Trophoblast cell (in vitro differentiated cells and primary cell): ENCODE measurements at regions not wholly inside any gene's neighbourhood (a gene's known extent, or its start where the extent isn't known, plus 50 kb on each side); places are given as distances from the start of the nearest gene placed in this dataset.

Experiments used
- DNase-seq, 2 donors: peaks; one replicate each; pipeline ENCODE4 v3.0.0-alpha.2; 2016
- H2AFZ ChIP-seq: 2 replicates; pipeline ENCODE4 v1.6.1; 2013; ENCODE audit warnings: low read length, moderate library complexity, mild to moderate bottlenecking; ENCODE audit not compliant: insufficient read depth, poor library complexity
- H2AK5ac ChIP-seq: 2 replicates; pipeline ENCODE4 v1.6.1; 2013; ENCODE audit warnings: mild to moderate bottlenecking, low read length
- H2BK120ac ChIP-seq: 2 replicates; pipeline ENCODE4 v1.6.1; 2013; ENCODE audit warnings: low read length, mild to moderate bottlenecking, moderate library complexity; ENCODE audit not compliant: insufficient read depth, poor library complexity
- H2BK12ac ChIP-seq: 2 replicates; pipeline ENCODE4 v1.6.1; 2013; ENCODE audit warnings: mild to moderate bottlenecking, low read length, moderate library complexity
- H2BK5ac ChIP-seq: 2 replicates; pipeline ENCODE4 v1.6.1; 2013; ENCODE audit warnings: low read length, low read depth, moderate library complexity, mild to moderate bottlenecking; ENCODE audit not compliant: poor library complexity
- H3K14ac ChIP-seq: 2 replicates; pipeline ENCODE4 v1.6.1; 2013; ENCODE audit warnings: mild to moderate bottlenecking, low read length
- H3K18ac ChIP-seq: 2 replicates; pipeline ENCODE4 v1.6.1; 2013; ENCODE audit warnings: mild to moderate bottlenecking, low read length
- H3K23ac ChIP-seq: 2 replicates; pipeline ENCODE4 v1.6.1; 2013; ENCODE audit warnings: low read length
- H3K27ac ChIP-seq: 2 replicates; pipeline ENCODE4 v1.5.1; 2013; ENCODE audit warnings: low read depth, mild to moderate bottlenecking, inconsistent platforms, low read length, moderate library complexity
- H3K27me3 ChIP-seq: 2 replicates; pipeline ENCODE4 v1.6.1; 2013; ENCODE audit warnings: inconsistent platforms, mild to moderate bottlenecking, low read length, moderate library complexity; ENCODE audit not compliant: insufficient read depth
- H3K36me3 ChIP-seq, 2 experiments: 1 replicate in 1 of 2; 2 replicates in 1 of 2; pipeline ENCODE4 v1.6.1; 2013; ENCODE audit warnings: low read length in 2 of 2, mild to moderate bottlenecking in 2 of 2, moderate library complexity in 1 of 2; ENCODE audit not compliant: insufficient read depth in 2 of 2, control insufficient read depth in 1 of 2
- H3K4ac ChIP-seq: 2 replicates; pipeline ENCODE4 v1.6.1; 2013; ENCODE audit warnings: low read depth, mild to moderate bottlenecking, low read length, moderate library complexity
- H3K4me1 ChIP-seq, 2 experiments: 1 replicate in 1 of 2; 2 replicates in 1 of 2; pipeline ENCODE4 v1.6.1; 2013; ENCODE audit warnings: low read length in 2 of 2, mild to moderate bottlenecking in 2 of 2, moderate library complexity in 1 of 2; ENCODE audit not compliant: insufficient read depth in 2 of 2, control insufficient read depth in 1 of 2
- H3K4me2 ChIP-seq: 2 replicates; pipeline ENCODE4 v1.6.1; 2013; ENCODE audit warnings: inconsistent platforms, mild to moderate bottlenecking, low read length, moderate library complexity
- H3K4me3 ChIP-seq: 2 replicates; pipeline ENCODE4 v1.5.1; 2013; ENCODE audit warnings: mild to moderate bottlenecking, low read depth, low read length, inconsistent platforms
- H3K79me1 ChIP-seq: one replicate; pipeline ENCODE4 v1.6.1; 2013; ENCODE audit warnings: low read length
- H3K79me2 ChIP-seq: 2 replicates; pipeline ENCODE4 v1.6.1; 2013; ENCODE audit warnings: low read length, mild to moderate bottlenecking; ENCODE audit not compliant: control insufficient read depth, insufficient read depth, poor library complexity
- H3K9ac ChIP-seq: 2 replicates; pipeline ENCODE4 v1.6.1; 2013; ENCODE audit warnings: mild to moderate bottlenecking, low read length
- H3K9me3 ChIP-seq: 2 replicates; pipeline ENCODE4 v1.6.1; 2013; ENCODE audit warnings: low read depth, mild to moderate bottlenecking, control low read depth, inconsistent platforms, low read length; ENCODE audit not compliant: insufficient read depth
- H4K12ac ChIP-seq: 2 replicates; pipeline ENCODE4 v1.6.1; 2013; ENCODE audit warnings: low read depth, mild to moderate bottlenecking, low read length, moderate library complexity
- H4K8ac ChIP-seq: 2 replicates; pipeline ENCODE4 v1.6.1; 2013; ENCODE audit warnings: low read depth, mild to moderate bottlenecking, low read length, moderate library complexity
- H4K91ac ChIP-seq: one replicate; pipeline ENCODE4 v1.6.1; 2013; ENCODE audit warnings: low read depth, mild to moderate bottlenecking, low read length, moderate library complexity
- WGBS: extraction: QIAGEN DNeasy Blood & Tissue Kit; methylation state at CpG from one replicate; pipeline ENCODE4 v1.1.7; 2013; ENCODE audit warnings: missing lambda C conversion rate; ENCODE audit not compliant: insufficient read length, insufficient coverage; ENCODE audit errors: extremely low coverage; 5-methylcytosine and 5-hydroxymethylcytosine counted together

DNA sequence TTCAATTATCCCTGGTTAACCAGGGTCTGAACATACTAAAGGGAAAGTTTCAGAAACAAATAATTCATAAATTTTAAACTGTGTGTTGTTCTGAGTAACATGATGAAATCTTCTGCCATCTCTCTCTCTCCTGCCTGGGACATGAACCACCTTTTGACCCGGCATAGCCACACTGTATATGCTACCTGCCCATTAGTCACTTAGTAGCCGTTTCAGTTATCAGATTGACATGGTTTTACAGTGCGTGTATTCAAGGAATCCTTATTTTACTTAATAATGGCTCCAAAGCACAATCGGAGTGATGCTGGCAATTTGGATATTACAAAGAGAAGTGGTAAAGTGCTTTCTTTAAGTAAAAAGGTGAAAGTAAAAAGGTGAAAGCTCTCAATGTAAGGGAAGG, 227.1 kb upstream of the CCDC179 start:
- Histone ChIP-seq H3K27me3 (no peaks in the 10 kb centered on the region), H2BK5ac (no peak overlapping the region), H3K4me3 (no peak overlapping the region), H2AK5ac (no peak overlapping the region), H3K4me2 (no peak overlapping the region), H4K8ac (no peak overlapping the region), H3K27ac (no peak overlapping the region), H3K4me1 (no peaks in the 10 kb centered on the region), H3K79me1 (no peaks in the 10 kb centered on the region), H3K9me3 (no peaks in the 10 kb centered on the region), H4K91ac (no peak overlapping the region), H3K36me3 (no peaks in the 10 kb centered on the region), H3K14ac (no peak overlapping the region), H3K9ac (no peak overlapping the region), H3K18ac (no peak overlapping the region), H2BK12ac (no peak overlapping the region), H3K4ac (no peak overlapping the region), H3K79me2 (no peaks in the 10 kb centered on the region), H2BK120ac (no peak overlapping the region), H4K12ac (no peak overlapping the region), H3K23ac (no peak overlapping the region), H2AFZ (no peak overlapping the region)
- WGBS, result no CpG with 5 or more reads among the region's 4 CpGs
- DNase-seq, result no peak

DNA sequence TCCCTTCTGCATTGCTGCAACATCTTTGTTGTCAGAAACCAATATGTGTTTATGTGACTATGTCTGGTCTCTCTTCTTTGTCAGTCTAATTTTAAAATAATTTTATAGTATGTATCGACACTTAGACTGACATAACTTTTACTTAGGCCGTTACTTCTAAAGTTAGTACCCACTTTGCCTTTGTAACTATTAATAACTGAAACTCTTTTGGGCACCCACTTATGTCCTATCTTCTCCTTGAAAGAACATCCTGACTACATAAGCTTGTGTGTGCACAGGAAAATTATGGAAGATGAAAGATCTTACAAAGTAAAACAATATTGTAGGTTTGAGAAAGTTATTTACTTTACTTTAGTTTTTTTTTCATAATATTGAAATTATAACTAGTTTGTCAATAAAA, 230.4 kb upstream of the CCDC179 start:
- H3K27ac ChIP-seq, result no peak overlapping the region
- no peak overlapping the region for H4K12ac ChIP-seq
- no peaks in the 10 kb centered on the region for H3K9me3 ChIP-seq
- no peak overlapping the region for H3K23ac ChIP-seq
- H3K18ac ChIP-seq, result no peak overlapping the region
- no peaks in the 10 kb centered on the region for H3K4me1 ChIP-seq
- no peak overlapping the region for H3K4me3 ChIP-seq
- H2BK12ac ChIP-seq, result no peak overlapping the region
- H3K36me3 ChIP-seq, result no peaks in the 10 kb centered on the region
- no peaks in the 10 kb centered on the region for H3K79me1 ChIP-seq
- no peak overlapping the region for H2AFZ ChIP-seq
- DNase-seq, result no peak
- H3K27me3 ChIP-seq, result no peaks in the 10 kb centered on the region
- no peak overlapping the region for H3K4me2 ChIP-seq
- no peak overlapping the region for H2AK5ac ChIP-seq
- WGBS, result no CpG with 5 or more reads among the region's 2 CpGs
- no peak overlapping the region for H2BK120ac ChIP-seq
- H3K79me2 ChIP-seq, result no peaks in the 10 kb centered on the region
- no peak overlapping the region for H4K91ac ChIP-seq
- H3K9ac ChIP-seq, result no peak overlapping the region
- H4K8ac ChIP-seq, result no peak overlapping the region
- no peak overlapping the region for H2BK5ac ChIP-seq
- no peak overlapping the region for H3K14ac ChIP-seq
- H3K4ac ChIP-seq, result no peak overlapping the region

DNA sequence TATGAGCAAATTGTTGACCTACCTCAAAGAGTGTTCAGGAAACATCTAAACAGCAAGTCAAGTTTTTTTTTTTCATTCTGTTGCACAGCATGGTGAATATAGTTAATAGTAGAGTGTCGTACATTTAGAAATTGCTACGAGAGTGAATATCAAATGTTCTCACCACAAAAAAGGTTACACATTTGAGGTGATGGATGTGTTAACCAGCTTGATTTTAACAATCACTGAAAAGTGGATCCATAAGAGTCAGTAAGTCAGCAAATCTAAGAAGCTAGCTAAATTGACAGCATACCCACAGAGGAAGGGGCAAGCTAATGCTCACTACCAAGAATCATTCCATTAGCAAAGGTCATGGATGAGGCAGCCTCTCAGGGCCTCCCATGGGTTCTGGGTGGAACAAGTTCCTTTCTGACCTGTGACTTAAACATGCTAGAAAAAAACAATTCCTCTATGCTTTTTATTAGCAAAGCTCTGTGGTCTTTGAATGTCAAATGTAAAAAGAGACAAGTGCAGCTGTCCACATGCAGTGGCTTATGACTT, 235.4 kb upstream of the CCDC179 start:
- no peak overlapping the region for H3K4me2 ChIP-seq
- H2BK120ac ChIP-seq, result no peak overlapping the region
- peaks cover 0 to 2% of the 10 kb centered on the region in 2 experiments for H3K4me1 ChIP-seq
- H3K4ac ChIP-seq, result no peak overlapping the region
- H3K36me3 ChIP-seq, result no peaks in the 10 kb centered on the region
- H3K14ac ChIP-seq, result no peak overlapping the region
- H3K9ac ChIP-seq, result no peak overlapping the region
- H3K9me3 ChIP-seq, result no peaks in the 10 kb centered on the region
- no peak overlapping the region for H3K18ac ChIP-seq
- H2BK5ac ChIP-seq, result no peak overlapping the region
- H4K91ac ChIP-seq, result no peak overlapping the region
- H2AK5ac ChIP-seq, result no peak overlapping the region
- H3K79me2 ChIP-seq, result no peaks in the 10 kb centered on the region
- H3K27ac ChIP-seq, result no peak overlapping the region
- DNase-seq, result no peak
- no CpG with 5 or more reads among the region's 2 CpGs for WGBS
- no peaks in the 10 kb centered on the region for H3K79me1 ChIP-seq
- no peak overlapping the region for H3K4me3 ChIP-seq
- no peak overlapping the region for H4K8ac ChIP-seq
- no peak overlapping the region for H4K12ac ChIP-seq
- no peak overlapping the region for H3K23ac ChIP-seq
- H3K27me3 ChIP-seq, result no peaks in the 10 kb centered on the region
- no peak overlapping the region for H2BK12ac ChIP-seq
- no peak overlapping the region for H2AFZ ChIP-seq

DNA sequence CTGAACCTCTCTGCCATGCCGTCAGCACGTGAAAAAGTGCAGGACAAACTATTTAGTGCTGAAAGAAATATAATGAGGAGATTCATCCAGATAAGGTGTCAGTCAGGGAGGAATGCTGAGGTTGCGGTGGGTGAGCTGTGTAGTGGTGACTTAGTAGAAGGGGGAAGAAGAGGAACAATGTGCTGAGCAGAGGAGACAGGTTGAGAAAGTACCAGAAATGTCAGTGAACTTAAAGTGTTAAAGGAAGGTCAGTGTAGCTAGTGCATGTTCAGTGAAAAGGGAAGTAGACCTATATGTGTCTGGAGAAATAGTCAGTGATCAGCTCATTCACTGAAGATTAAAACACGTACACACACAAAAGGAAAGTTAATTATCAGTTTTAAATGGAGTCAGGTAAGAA, 237.6 kb upstream of the CCDC179 start:
- H2BK5ac ChIP-seq, result no peak overlapping the region
- H3K23ac ChIP-seq, result no peak overlapping the region
- no peak overlapping the region for H3K14ac ChIP-seq
- no peak overlapping the region for H2AK5ac ChIP-seq
- no peak overlapping the region for H2BK120ac ChIP-seq
- no peak overlapping the region for H3K4me2 ChIP-seq
- H4K12ac ChIP-seq, result no peak overlapping the region
- no peak overlapping the region for H2BK12ac ChIP-seq
- no CpG with 5 or more reads among the region's 4 CpGs for WGBS
- H3K36me3 ChIP-seq, result no peaks in the 10 kb centered on the region
- no peak overlapping the region for H3K18ac ChIP-seq
- no peak overlapping the region for H4K8ac ChIP-seq
- H3K4me1 ChIP-seq, result peaks cover 0 to 2% of the 10 kb centered on the region in 2 experiments
- no peaks in the 10 kb centered on the region for H3K79me2 ChIP-seq
- no peaks in the 10 kb centered on the region for H3K79me1 ChIP-seq
- H4K91ac ChIP-seq, result no peak overlapping the region
- H3K4ac ChIP-seq, result no peak overlapping the region
- H3K27me3 ChIP-seq, result no peaks in the 10 kb centered on the region
- no peak for DNase-seq
- H3K27ac ChIP-seq, result no peak overlapping the region
- H3K4me3 ChIP-seq, result no peak overlapping the region
- no peak overlapping the region for H2AFZ ChIP-seq
- no peaks in the 10 kb centered on the region for H3K9me3 ChIP-seq
- H3K9ac ChIP-seq, result no peak overlapping the region
